Osteoblast (primary cell): ENCODE measurements at regions not wholly inside any gene's neighbourhood (a gene's known extent, or its start where the extent isn't known, plus 50 kb on each side); places are given as distances from the start of the nearest gene placed in this dataset.

Experiments used
- DNase-seq: peaks from one replicate; pipeline ENCODE4 v3.0.0; 2011; ENCODE audit warnings: low spot score, mixed read lengths; ENCODE audit not compliant: insufficient read length; ENCODE audit errors: missing footprints
- H2AFZ ChIP-seq: 2 replicates; pipeline ENCODE4 v1.6.0; 2011; ENCODE audit warnings: mild to moderate bottlenecking, low read length
- H3K27ac ChIP-seq: 2 replicates; pipeline ENCODE4 v1.5.1; 2011; ENCODE audit warnings: mild to moderate bottlenecking, low read depth, low read length, moderate library complexity
- H3K27me3 ChIP-seq: 2 replicates; pipeline ENCODE4 v1.6.0; 2012; ENCODE audit warnings: mild to moderate bottlenecking, control low read depth, inconsistent platforms, low read length, moderate library complexity; ENCODE audit not compliant: insufficient read depth
- H3K36me3 ChIP-seq: 2 replicates; pipeline ENCODE4 v1.5.1; 2011; ENCODE audit warnings: mild to moderate bottlenecking, low read length, control low read depth, moderate library complexity; ENCODE audit not compliant: insufficient read depth
- H3K4me1 ChIP-seq: 2 replicates; pipeline ENCODE4 v1.5.1; 2011; ENCODE audit warnings: mild to moderate bottlenecking, low read length, control low read depth, moderate library complexity; ENCODE audit not compliant: insufficient read depth
- H3K4me2 ChIP-seq: 2 replicates; pipeline ENCODE4 v1.6.0; 2011; ENCODE audit warnings: mild to moderate bottlenecking, low read length; ENCODE audit not compliant: insufficient read depth
- H3K4me3 ChIP-seq: fragments of 200-600 bp; sonication (generic); 3 replicates; pipeline ENCODE4 v1.5.1; 2012; ENCODE audit warnings: mild to moderate bottlenecking, low read length, inconsistent platforms; ENCODE audit not compliant: insufficient read depth
- H3K79me2 ChIP-seq: 2 replicates; pipeline ENCODE4 v1.6.0; 2012; ENCODE audit warnings: mild to moderate bottlenecking, low read length, control low read depth, inconsistent platforms; ENCODE audit not compliant: insufficient read depth
- H3K9me3 ChIP-seq: 2 replicates; pipeline ENCODE4 v1.5.1; 2011; ENCODE audit warnings: low read depth, low read length, control low read depth
- H4K20me1 ChIP-seq: 2 replicates; pipeline ENCODE4 v1.6.0; 2012; ENCODE audit warnings: mild to moderate bottlenecking, low read length, control low read depth; ENCODE audit not compliant: insufficient read depth
- CTCF ChIP-seq: IDR thresholded peaks from 2 replicates; pipeline ENCODE4 v1.5.1; 2011; ENCODE audit warnings: mild to moderate bottlenecking, low read depth, low read length, moderate library complexity; ENCODE audit errors: extremely low read depth

DNA sequence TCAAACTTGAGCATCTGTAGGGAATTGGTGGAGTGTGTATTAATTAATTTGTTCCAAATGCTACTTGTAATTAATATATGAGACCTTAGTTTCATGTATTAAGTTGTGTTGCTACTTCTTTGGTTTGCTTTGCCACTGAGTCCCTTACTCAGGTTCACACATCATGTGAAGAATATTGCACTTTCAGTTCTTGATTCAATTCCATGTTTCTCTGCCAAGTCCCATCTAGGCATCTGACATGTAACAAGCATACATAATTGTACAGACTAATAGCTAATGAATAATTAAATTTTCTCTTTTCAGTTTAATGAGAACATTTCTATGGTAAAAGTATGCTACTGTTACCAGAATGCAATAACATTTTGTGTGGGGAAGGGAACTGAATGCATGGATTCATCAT is 640.0 kb downstream of the TMTC2 start:
- H3K27ac ChIP-seq, result no peak overlapping the region
- H3K9me3 ChIP-seq, result no peaks in the 10 kb centered on the region
- no peaks in the 10 kb centered on the region for H3K27me3 ChIP-seq
- no peak for DNase-seq
- no peak overlapping the region for H3K4me3 ChIP-seq
- H3K36me3 ChIP-seq, result no peaks in the 10 kb centered on the region
- H2AFZ ChIP-seq, result no peak overlapping the region
- no peaks in the 10 kb centered on the region for H4K20me1 ChIP-seq
- no peaks in the 10 kb centered on the region for H3K79me2 ChIP-seq
- H3K4me1 ChIP-seq, result no peaks in the 10 kb centered on the region
- no peak for TF ChIP-seq CTCF
- H3K4me2 ChIP-seq, result no peak overlapping the region

DNA sequence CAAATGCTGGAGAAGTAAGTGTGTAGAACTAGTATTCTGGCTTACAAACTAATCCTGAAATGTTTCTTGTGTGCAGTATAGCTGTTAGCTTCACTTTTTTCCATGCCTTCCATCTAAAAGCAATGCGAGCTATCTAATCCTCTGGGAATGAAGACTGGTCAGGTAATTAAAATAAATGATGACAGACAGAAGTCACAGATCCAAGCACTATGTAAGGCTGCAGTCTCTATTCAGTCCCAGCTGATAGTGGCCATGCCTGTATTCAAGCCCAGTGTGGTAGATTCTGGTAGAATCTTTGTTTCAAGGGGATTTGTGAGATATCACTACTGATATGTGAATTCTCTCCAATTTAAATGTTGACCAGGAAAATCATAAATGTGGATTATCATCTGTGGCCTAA is 637.2 kb downstream of the TMTC2 start:
- Histone ChIP-seq H2AFZ (no peak overlapping the region), H4K20me1 (no peaks in the 10 kb centered on the region), H3K4me2 (no peak overlapping the region), H3K27me3 (no peaks in the 10 kb centered on the region), H3K27ac (no peak overlapping the region), H3K9me3 (no peaks in the 10 kb centered on the region), H3K36me3 (no peaks in the 10 kb centered on the region), H3K4me1 (no peaks in the 10 kb centered on the region), H3K4me3 (no peak overlapping the region), H3K79me2 (no peaks in the 10 kb centered on the region)
- DNase-seq, result no peak
- no peak for TF ChIP-seq CTCF

DNA sequence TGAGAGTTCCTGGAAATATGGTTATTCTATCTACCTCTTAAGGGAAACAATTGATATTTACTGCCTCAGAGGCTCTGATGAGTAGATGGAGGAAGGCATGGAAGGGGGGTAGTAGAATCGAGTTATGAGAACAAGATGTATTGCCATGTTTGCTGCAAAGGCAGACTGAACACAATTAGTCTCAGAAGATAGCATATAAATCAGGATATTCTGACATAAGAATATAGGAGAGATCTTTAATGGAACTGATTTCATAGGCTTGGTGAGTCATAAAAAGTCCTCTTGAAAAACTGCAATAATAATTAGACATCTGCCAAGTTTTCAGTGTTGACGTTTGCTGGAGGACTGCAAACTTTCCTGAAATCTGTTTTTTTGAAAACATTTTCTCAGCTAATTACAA is 636.1 kb downstream of the TMTC2 start:
- no peak overlapping the region for H3K27ac ChIP-seq
- no peak for DNase-seq
- no peak for TF ChIP-seq CTCF
- H3K79me2 ChIP-seq, result no peaks in the 10 kb centered on the region
- H3K36me3 ChIP-seq, result no peaks in the 10 kb centered on the region
- no peaks in the 10 kb centered on the region for H3K9me3 ChIP-seq
- H2AFZ ChIP-seq, result no peak overlapping the region
- no peaks in the 10 kb centered on the region for H3K4me1 ChIP-seq
- H4K20me1 ChIP-seq, result no peaks in the 10 kb centered on the region
- no peak overlapping the region for H3K4me2 ChIP-seq
- no peak overlapping the region for H3K4me3 ChIP-seq
- H3K27me3 ChIP-seq, result no peaks in the 10 kb centered on the region

- Histone ChIP-seq H2AFZ (no peak overlapping the region), H3K4me3 (no peak overlapping the region), H3K4me2 (no peak overlapping the region), H3K27me3 (no peaks in the 10 kb centered on the region), H3K36me3 (no peaks in the 10 kb centered on the region), H3K79me2 (no peaks in the 10 kb centered on the region), H4K20me1 (no peaks in the 10 kb centered on the region), H3K4me1 (no peaks in the 10 kb centered on the region), H3K27ac (no peak overlapping the region), H3K9me3 (no peaks in the 10 kb centered on the region)
- no peak for TF ChIP-seq CTCF
- no peak for DNase-seq
Observed at GRCh38 chr12:83321971-83322370, 635.3 kb downstream of the TMTC2 start.
